ENCODE measurements at regions not wholly inside any gene's neighbourhood (a gene's known extent, or its start where the extent isn't known, plus 50 kb on each side); places are given as distances from the start of the nearest gene placed in this dataset.

- Mint-ChIP-seq H3K4me1 (ENCODE audit: low read depth) (no peaks in the 10 kb centered on the region), H3K9me3 (ENCODE audit: low read depth) (no peaks in the 10 kb centered on the region), H3K27ac (no peak overlapping the region), H3K27me3 (peaks cover 12% of the 10 kb centered on the region), H3K36me3 (ENCODE audit: insufficient read depth) (no peaks in the 10 kb centered on the region), H3K4me3 (ENCODE audit: low read depth) (no peak overlapping the region)
- DNase-seq (ENCODE audit: low spot score, unreplicated experiment), result no peak
- TF ChIP-seq CTCF (IDR thresholded peaks at IDR 0.05; ENCODE audit: unreplicated experiment), result no peak
Observed at GRCh38 chr15:38860674-38861073, 296.1 kb upstream of the RASGRP1 start.

- no peaks in the 10 kb centered on the region for H3K36me3 Mint-ChIP-seq (ENCODE audit: insufficient read depth)
- no peak overlapping the region for H3K4me3 Mint-ChIP-seq (ENCODE audit: low read depth)
- DNase-seq (ENCODE audit: low spot score, unreplicated experiment), result no peak
- H3K4me1 Mint-ChIP-seq (ENCODE audit: low read depth), result no peaks in the 10 kb centered on the region
- H3K9me3 Mint-ChIP-seq (ENCODE audit: low read depth), result no peaks in the 10 kb centered on the region
- no peak overlapping the region for H3K27ac Mint-ChIP-seq
- no peak for TF ChIP-seq CTCF (IDR thresholded peaks at IDR 0.05; ENCODE audit: unreplicated experiment)
- H3K27me3 Mint-ChIP-seq, result peaks cover 15% of the 10 kb centered on the region
Observed at GRCh38 chr15:38861108-38861507, 296.5 kb upstream of the RASGRP1 start.

GRCh38 chr15:38862099-38862498 lies 297.5 kb upstream of the RASGRP1 start:
- DNase-seq (ENCODE audit: low spot score, unreplicated experiment), result no peak
- Mint-ChIP-seq H3K36me3 (ENCODE audit: insufficient read depth) (no peaks in the 10 kb centered on the region), H3K9me3 (ENCODE audit: low read depth) (no peaks in the 10 kb centered on the region), H3K4me3 (ENCODE audit: low read depth) (no peak overlapping the region), H3K27me3 (peaks cover 24% of the 10 kb centered on the region), H3K27ac (no peak overlapping the region), H3K4me1 (ENCODE audit: low read depth) (no peaks in the 10 kb centered on the region)
- no peak for TF ChIP-seq CTCF (IDR thresholded peaks at IDR 0.05; ENCODE audit: unreplicated experiment)

GRCh38 chr15:38863381-38863780 lies 298.8 kb upstream of the RASGRP1 start:
- no peak for TF ChIP-seq CTCF (IDR thresholded peaks at IDR 0.05; ENCODE audit: unreplicated experiment)
- Mint-ChIP-seq H3K4me3 (ENCODE audit: low read depth) (no peak overlapping the region), H3K27me3 (peaks cover 25% of the 10 kb centered on the region), H3K4me1 (ENCODE audit: low read depth) (peaks cover under 1% of the 10 kb centered on the region), H3K9me3 (ENCODE audit: low read depth) (no peaks in the 10 kb centered on the region), H3K36me3 (ENCODE audit: insufficient read depth) (no peaks in the 10 kb centered on the region), H3K27ac (no peak overlapping the region)
- DNase-seq (ENCODE audit: low spot score, unreplicated experiment), result no peak

GRCh38 chr15:38864122-38864521 lies 299.5 kb upstream of the RASGRP1 start:
- TF ChIP-seq CTCF (IDR thresholded peaks at IDR 0.05; ENCODE audit: unreplicated experiment), result peak; percentile 6
- Mint-ChIP-seq H3K36me3 (ENCODE audit: insufficient read depth) (no peaks in the 10 kb centered on the region), H3K4me1 (ENCODE audit: low read depth) (peaks cover 3% of the 10 kb centered on the region), H3K4me3 (ENCODE audit: low read depth) (no peak overlapping the region), H3K27me3 (peaks cover 25% of the 10 kb centered on the region), H3K27ac (no peak overlapping the region), H3K9me3 (ENCODE audit: low read depth) (no peaks in the 10 kb centered on the region)
- no peak for DNase-seq (ENCODE audit: low spot score, unreplicated experiment)

All from progenitor cell of endocrine pancreas (in vitro differentiated cells).